Ovary (tissue), 7 donors: ENCODE measurements at regions not wholly inside any gene's neighbourhood (a gene's known extent, or its start where the extent isn't known, plus 50 kb on each side); places are given as distances from the start of the nearest gene placed in this dataset.
"Not testable (repeated sequence)": the region's sequence is repeated elsewhere in the genome, so short reads cannot be mapped to it uniquely, and the experiment has no call there.

Experiments used
- DNase-seq, 5 donors: peaks; one replicate each; pipeline ENCODE4 v3.0.0-alpha.2; 2019 to 2020
- H3K27ac ChIP-seq, 2 donors: fragments of 200-600 bp; one replicate each; pipeline versions ENCODE4 v1.5.1 to v1.8.0; 2019 to 2022
- H3K27me3 ChIP-seq: fragments of 200-600 bp; one replicate; pipeline ENCODE4 v1.8.0; 2022
- H3K36me3 ChIP-seq: fragments of 200-600 bp; sonication (generic); one replicate; pipeline ENCODE4 v1.5.1; 2019
- H3K4me1 ChIP-seq: one replicate; pipeline ENCODE4 v1.8.1; 2013; ENCODE audit warnings: mild to moderate bottlenecking, moderate library complexity; ENCODE audit not compliant: insufficient read depth
- H3K4me3 ChIP-seq: fragments of 200-600 bp; sonication (generic); one replicate; pipeline ENCODE4 v1.5.1; 2017
- H3K9me3 ChIP-seq, 2 donors: fragments of 200-600 bp in 1 of 2; sonication (generic) in 1 of 2; one replicate each; pipeline versions ENCODE4 v1.5.1 to v1.8.1; 2013 to 2019; ENCODE audit warnings: mild to moderate bottlenecking in 1 of 2, moderate library complexity in 1 of 2
- EP300 ChIP-seq: sonication (generic); formaldehyde crosslinking; IDR thresholded peaks from one replicate; pipeline ENCODE4 v1.6.1; 2017; ENCODE audit warnings: antibody characterized with exemption
- POLR2A ChIP-seq: fragments of 450-650 bp; IDR thresholded peaks from one replicate; pipeline ENCODE4 v1.6.1; 2017; ENCODE audit warnings: antibody characterized with exemption, mild to moderate bottlenecking, moderate library complexity
- whole genome bisulfite sequencing, 3 donors: extraction: QIAGEN DNeasy Blood & Tissue Kit in 1 of 3; methylation state at CpG; one replicate each; pipeline versions ENCODE4 v1.1.5 to v1.1.7; 2013 to 2017; 5-methylcytosine and 5-hydroxymethylcytosine counted together
- intact Hi-C, 4 donors: fragments of 100-400 bp; cut with DNase I; formaldehyde crosslinking; loops; one replicate each; pipeline versions ENCODE4 v1.11.0 to v1.15.1; 2022 to 2023
- TF ChIP-seq, protein P1 (sequence below), 3 donors: fragments of 450-650 bp in 2 of 3; fragments of 200-600 bp in 1 of 3; IDR thresholded peaks; one replicate each; pipeline versions ENCODE4 v1.5.1 to v1.8.0; 2016 to 2022; ENCODE audit warnings: antibody characterized with exemption in 3 of 3, mild to moderate bottlenecking in 1 of 3
- donor health status: DM: no; HTN: no; CAD: no; lungs with moderate emphysema.
- donor health status: DM: no; HTN: no; CAD: no.
- donor health status: Bipolar disorder and iron deficiency.
- donor health status: DM: no; HTN: no; CAD: no.
- donor health status: DM: yes; HTN: yes; CAD: no.

DNA sequence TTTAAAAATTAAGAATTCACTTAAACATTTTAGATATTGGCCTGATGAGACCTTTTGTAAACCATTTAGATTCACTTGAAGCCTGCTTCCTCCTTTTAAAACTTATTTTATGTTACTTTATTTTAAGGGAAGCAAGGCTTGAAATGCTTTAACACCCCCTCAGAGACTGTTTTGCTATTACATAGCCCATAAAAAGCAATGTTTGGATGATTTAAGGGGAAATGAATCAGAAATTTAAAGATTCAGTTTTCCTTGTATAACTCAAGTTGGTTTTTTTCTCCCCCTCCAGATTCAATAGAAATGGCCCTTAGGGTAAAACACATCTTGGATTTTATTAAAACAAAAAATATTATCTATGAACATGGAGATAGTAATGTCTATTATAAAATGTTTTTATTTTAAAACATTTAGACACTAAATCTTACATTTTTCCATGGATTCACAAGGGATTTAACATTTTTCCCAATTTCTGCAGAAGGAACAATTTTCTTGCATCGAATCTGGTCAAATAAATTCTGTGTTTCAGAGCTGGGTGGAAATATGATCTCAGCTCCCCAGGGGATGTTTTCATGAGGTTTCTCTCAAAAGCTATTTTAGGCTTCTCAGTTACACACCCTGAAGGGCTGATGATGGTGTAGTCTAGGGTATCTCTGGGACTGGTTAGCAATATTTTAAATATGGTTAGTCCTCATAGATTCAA, 69.3 kb upstream of the WARS2 start:
- Histone ChIP-seq H3K27ac (no peak overlapping the region), H3K4me1 (no peaks in the 10 kb centered on the region), H3K27me3 (no peaks in the 10 kb centered on the region), H3K4me3 (no peak overlapping the region), H3K9me3 (no peaks in the 10 kb centered on the region), H3K36me3 (no peaks in the 10 kb centered on the region)
- TF ChIP-seq POLR2A = no peak
- no peak for TF ChIP-seq EP300
- TF ChIP-seq, protein P1, sequence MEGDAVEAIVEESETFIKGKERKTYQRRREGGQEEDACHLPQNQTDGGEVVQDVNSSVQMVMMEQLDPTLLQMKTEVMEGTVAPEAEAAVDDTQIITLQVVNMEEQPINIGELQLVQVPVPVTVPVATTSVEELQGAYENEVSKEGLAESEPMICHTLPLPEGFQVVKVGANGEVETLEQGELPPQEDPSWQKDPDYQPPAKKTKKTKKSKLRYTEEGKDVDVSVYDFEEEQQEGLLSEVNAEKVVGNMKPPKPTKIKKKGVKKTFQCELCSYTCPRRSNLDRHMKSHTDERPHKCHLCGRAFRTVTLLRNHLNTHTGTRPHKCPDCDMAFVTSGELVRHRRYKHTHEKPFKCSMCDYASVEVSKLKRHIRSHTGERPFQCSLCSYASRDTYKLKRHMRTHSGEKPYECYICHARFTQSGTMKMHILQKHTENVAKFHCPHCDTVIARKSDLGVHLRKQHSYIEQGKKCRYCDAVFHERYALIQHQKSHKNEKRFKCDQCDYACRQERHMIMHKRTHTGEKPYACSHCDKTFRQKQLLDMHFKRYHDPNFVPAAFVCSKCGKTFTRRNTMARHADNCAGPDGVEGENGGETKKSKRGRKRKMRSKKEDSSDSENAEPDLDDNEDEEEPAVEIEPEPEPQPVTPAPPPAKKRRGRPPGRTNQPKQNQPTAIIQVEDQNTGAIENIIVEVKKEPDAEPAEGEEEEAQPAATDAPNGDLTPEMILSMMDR (IDR thresholded peaks at IDR 0.05) = no peak
- intact Hi-C loops = no loop called here
- WGBS, 3 donors = 46 to 54% (median 48%) methylated on average over 1 of the region's 1 CpG
- no peak for DNase-seq

DNA sequence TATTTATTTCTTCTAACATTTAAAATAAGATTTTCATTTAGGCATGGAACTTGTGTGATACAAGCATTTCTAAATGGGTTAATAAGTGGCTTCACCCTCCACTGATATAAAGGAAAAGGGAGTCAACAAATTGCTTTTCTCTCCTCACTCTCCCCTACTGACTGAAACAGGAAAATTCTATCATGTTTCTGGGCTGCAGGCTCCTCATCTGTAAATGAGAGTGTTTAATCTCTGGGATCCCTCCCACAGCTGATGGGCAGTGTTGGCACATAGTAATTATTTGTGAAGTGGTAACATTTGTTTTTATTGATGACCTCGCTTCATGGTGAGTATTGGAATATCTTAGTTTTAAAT, 69.8 kb upstream of the WARS2 start:
- Histone ChIP-seq H3K27me3 (no peaks in the 10 kb centered on the region), H3K4me1 (no peaks in the 10 kb centered on the region), H3K9me3 (no peaks in the 10 kb centered on the region), H3K27ac (no peak overlapping the region), H3K4me3 (no peak overlapping the region), H3K36me3 (no peaks in the 10 kb centered on the region)
- WGBS, 3 donors = 93 to 96% (median 94%) methylated on average over 1 of the region's 1 CpG
- DNase-seq = no peak
- intact Hi-C loops = no loop called here
- no peak for TF ChIP-seq POLR2A
- TF ChIP-seq, protein P1 (IDR thresholded peaks at IDR 0.05) = no peak
- no peak for TF ChIP-seq EP300

DNA sequence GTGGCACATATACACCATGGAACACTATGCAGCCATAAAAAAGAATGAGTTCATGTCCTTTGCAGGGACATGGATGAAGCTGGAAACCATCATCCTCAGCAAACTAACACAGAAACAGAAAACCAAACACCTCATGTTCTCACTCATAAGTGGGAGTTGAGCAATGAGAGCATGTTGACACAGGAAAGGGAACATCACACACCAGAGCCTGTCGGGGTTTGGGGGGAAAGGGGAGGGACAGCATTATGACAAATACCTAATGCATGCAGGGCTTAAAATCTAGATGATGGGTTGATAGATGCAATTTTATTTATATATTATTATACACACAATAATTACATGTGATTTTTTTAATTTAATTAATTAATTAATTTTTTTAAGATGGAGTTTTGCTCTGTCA, 72.8 kb upstream of the WARS2 start:
- 82 to 89% (median 88%) methylated on average over 1 of the region's 1 CpG for WGBS, 3 donors
- intact Hi-C loops, DNase-seq: not testable (repeated sequence)

DNA sequence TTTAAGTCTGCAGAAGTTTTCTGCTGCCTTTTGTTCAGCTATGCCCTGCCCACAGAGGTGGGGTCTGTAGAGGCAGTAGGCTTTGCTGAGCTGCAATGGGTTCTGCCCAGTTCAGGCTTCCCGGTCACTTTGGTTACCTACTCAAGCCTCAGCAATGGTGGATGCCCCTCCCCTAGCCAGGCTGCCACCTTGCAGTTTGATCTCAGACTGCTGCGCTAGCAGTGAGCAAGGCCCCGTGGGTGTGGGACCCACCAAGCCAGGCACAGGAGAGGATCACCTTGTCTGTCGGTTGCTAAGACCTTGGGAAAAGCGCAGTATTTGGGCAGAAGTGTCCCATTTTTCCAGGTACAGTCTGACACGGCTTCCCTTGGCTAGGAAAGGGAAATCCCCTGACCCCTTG, 74.5 kb upstream of the WARS2 start:
- not testable (repeated sequence) for H3K4me1 ChIP-seq, H3K27ac ChIP-seq, H3K9me3 ChIP-seq, DNase-seq, H3K27me3 ChIP-seq, H3K4me3 ChIP-seq, H3K36me3 ChIP-seq
- WGBS, 3 donors = 93 to 99% (median 95%) methylated on average over 6 of the region's 6 CpGs
- intact Hi-C loops = loop anchor here in 1 of 4 donors (5.0 kb wide), 1 partner anchor 442 kb away; no protein-coding TSS in a partner anchor

More for the DNA sequence above, 72.8 kb upstream of the WARS2 start:
- not testable (repeated sequence) for H3K4me3 ChIP-seq, H3K27me3 ChIP-seq, H3K36me3 ChIP-seq, H3K27ac ChIP-seq, H3K4me1 ChIP-seq, H3K9me3 ChIP-seq

DNA sequence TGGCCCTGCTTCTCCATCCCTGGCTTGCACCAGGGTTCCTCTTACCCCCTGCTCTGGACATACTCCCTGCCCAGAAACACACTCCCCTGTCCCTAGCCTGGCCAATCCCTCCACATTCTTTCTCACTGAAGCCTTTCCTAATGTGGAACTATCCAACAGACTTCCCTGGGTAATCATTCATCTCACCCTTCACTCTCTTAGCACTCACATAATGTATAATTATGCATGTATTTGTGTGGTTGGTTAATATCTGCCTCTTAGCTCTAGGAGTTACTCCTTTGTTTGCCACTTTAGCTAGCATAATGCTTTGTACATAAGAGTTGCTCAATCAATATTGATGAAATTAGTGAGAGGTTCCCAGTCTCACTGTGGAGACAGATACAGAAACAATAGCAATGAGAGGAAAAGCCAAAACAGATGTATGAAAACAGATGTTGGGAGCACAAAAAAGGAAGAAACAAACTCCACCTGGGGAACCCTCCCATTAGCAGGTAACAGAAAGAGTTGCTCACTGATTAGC, 76.9 kb upstream of the WARS2 start:
- Histone ChIP-seq H3K4me3 (no peak overlapping the region), H3K36me3 (no peaks in the 10 kb centered on the region), H3K27ac (no peak overlapping the region), H3K9me3 (no peaks in the 10 kb centered on the region), H3K27me3 (no peaks in the 10 kb centered on the region), H3K4me1 (no peaks in the 10 kb centered on the region)
- DNase-seq = no peak
- intact Hi-C loops = loop anchor here in 1 of 4 donors (5.0 kb wide), 1 partner anchor 440 kb away; no protein-coding TSS in a partner anchor
- no peak for TF ChIP-seq POLR2A
- TF ChIP-seq EP300 = no peak
- TF ChIP-seq, protein P1 (IDR thresholded peaks at IDR 0.05) = no peak
